ENCODE measurements at regions not wholly inside any gene's neighbourhood (a gene's known extent, or its start where the extent isn't known, plus 50 kb on each side); places are given as distances from the start of the nearest gene placed in this dataset.

- Histone ChIP-seq H3K4me2 (ENCODE audit: low read length) (no peak overlapping the region), H3K36me3 (replicated peaks; ENCODE audit: low read depth, low read length) (no peaks in the 10 kb centered on the region), H3K27me3 (ENCODE audit: low read depth, low read length) (no peaks in the 10 kb centered on the region), H3K79me2 (ENCODE audit: low read length) (no peaks in the 10 kb centered on the region), H3K9me3 (ENCODE audit: insufficient read depth, low read length) (no peaks in the 10 kb centered on the region), H3K27ac (ENCODE audit: low read length) (no peak overlapping the region), H3K4me1 (ENCODE audit: low read length) (0 out of 2 replicates have a peak, but pooled peaks cover 4% of the 10 kb centered on the region), H3K9ac (ENCODE audit: low read length) (no peak overlapping the region), H3K4me3 (ENCODE audit: low read length) (no peak overlapping the region), H2AFZ (ENCODE audit: low read depth, low read length) (no peak overlapping the region; the same call in 1 of the 2 replicates), H4K20me1 (ENCODE audit: insufficient read depth, low read length) (no peaks in the 10 kb centered on the region)
- TF ChIP-seq EZH2phosphoT487 (IDR thresholded peaks at IDR 0.05; ENCODE audit: low read depth): no peak
- no peak for TF ChIP-seq CTCF (IDR thresholded peaks at IDR 0.05; ENCODE audit: low read depth, low read length)
Observed at GRCh38 chr18:64245126-64245861, 96.4 kb upstream of the LINC00305 start.

GRCh38 chr18:64244571-64244970, 95.7 kb upstream of the LINC00305 start:
- no peak overlapping the region for H2AFZ ChIP-seq (ENCODE audit: low read depth, low read length)
- no peak overlapping the region for H3K9ac ChIP-seq (ENCODE audit: low read length)
- H3K9me3 ChIP-seq (ENCODE audit: insufficient read depth, low read length): no peaks in the 10 kb centered on the region
- no peaks in the 10 kb centered on the region for H3K27me3 ChIP-seq (ENCODE audit: low read depth, low read length)
- peak; percentile 69 for TF ChIP-seq CTCF (IDR thresholded peaks at IDR 0.05; ENCODE audit: low read depth, low read length)
- no peak for TF ChIP-seq EZH2phosphoT487 (IDR thresholded peaks at IDR 0.05; ENCODE audit: low read depth)
- H4K20me1 ChIP-seq (ENCODE audit: insufficient read depth, low read length): no peaks in the 10 kb centered on the region
- no peak overlapping the region for H3K4me2 ChIP-seq (ENCODE audit: low read length)
- 0 out of 2 replicates have a peak, but pooled peaks cover 4% of the 10 kb centered on the region for H3K4me1 ChIP-seq (ENCODE audit: low read length)
- no peaks in the 10 kb centered on the region for H3K36me3 ChIP-seq (replicated peaks; ENCODE audit: low read depth, low read length)
- no peak overlapping the region for H3K27ac ChIP-seq (ENCODE audit: low read length)
- no peaks in the 10 kb centered on the region for H3K79me2 ChIP-seq (ENCODE audit: low read length)
- no peak overlapping the region for H3K4me3 ChIP-seq (ENCODE audit: low read length)

GRCh38 chr18:64240316-64240715, 91.4 kb upstream of the LINC00305 start:
- H3K9ac ChIP-seq (ENCODE audit: low read length): no peak overlapping the region
- no peak overlapping the region for H3K27ac ChIP-seq (ENCODE audit: low read length)
- 0 out of 2 replicates have a peak, but pooled peaks cover 4% of the 10 kb centered on the region for H3K4me1 ChIP-seq (ENCODE audit: low read length)
- no peaks in the 10 kb centered on the region for H3K27me3 ChIP-seq (ENCODE audit: low read depth, low read length)
- H3K9me3 ChIP-seq (ENCODE audit: insufficient read depth, low read length): no peaks in the 10 kb centered on the region
- no peak overlapping the region for H3K4me2 ChIP-seq (ENCODE audit: low read length)
- no peak for TF ChIP-seq EZH2phosphoT487 (IDR thresholded peaks at IDR 0.05; ENCODE audit: low read depth)
- no peak overlapping the region for H2AFZ ChIP-seq (ENCODE audit: low read depth, low read length)
- no peaks in the 10 kb centered on the region for H3K36me3 ChIP-seq (replicated peaks; ENCODE audit: low read depth, low read length)
- no peaks in the 10 kb centered on the region for H3K79me2 ChIP-seq (ENCODE audit: low read length)
- no peak overlapping the region for H3K4me3 ChIP-seq (ENCODE audit: low read length)
- H4K20me1 ChIP-seq (ENCODE audit: insufficient read depth, low read length): no peaks in the 10 kb centered on the region

GRCh38 chr18:64238076-64238475, 89.2 kb upstream of the LINC00305 start:
- no peak overlapping the region for H3K4me3 ChIP-seq (ENCODE audit: low read length)
- no peaks in the 10 kb centered on the region for H3K9me3 ChIP-seq (ENCODE audit: insufficient read depth, low read length)
- H3K9ac ChIP-seq (ENCODE audit: low read length): no peak overlapping the region
- H2AFZ ChIP-seq (ENCODE audit: low read depth, low read length): no peak overlapping the region
- no peaks in the 10 kb centered on the region for H3K27me3 ChIP-seq (ENCODE audit: low read depth, low read length)
- H3K4me1 ChIP-seq (ENCODE audit: low read length): peaks cover 12% of the 10 kb centered on the region
- no peaks in the 10 kb centered on the region for H4K20me1 ChIP-seq (ENCODE audit: insufficient read depth, low read length)
- H3K4me2 ChIP-seq (ENCODE audit: low read length): no peak overlapping the region
- H3K79me2 ChIP-seq (ENCODE audit: low read length): no peaks in the 10 kb centered on the region
- H3K27ac ChIP-seq (ENCODE audit: low read length): no peak overlapping the region
- no peaks in the 10 kb centered on the region for H3K36me3 ChIP-seq (replicated peaks; ENCODE audit: low read depth, low read length)
- TF ChIP-seq CTCF (IDR thresholded peaks at IDR 0.05; ENCODE audit: low read depth, low read length): no peak
- TF ChIP-seq EZH2phosphoT487 (IDR thresholded peaks at IDR 0.05; ENCODE audit: low read depth): no peak

All from OCI-LY3 (cell line).